ENCODE measurements at regions not wholly inside any gene's neighbourhood (a gene's known extent, or its start where the extent isn't known, plus 50 kb on each side); places are given as distances from the start of the nearest gene placed in this dataset.
A peak's percentile ranks its signal among the peaks of the same experiment; 100 is the strongest.

GRCh38 chr13:105266615-105267014 lies 1268.8 kb downstream of the EFNB2 start:
- FAIRE-seq (no peak), DNase-seq (ENCODE audit: low spot score in 2 of 2) (no peak)

GRCh38 chr13:105262579-105262978 lies 1272.9 kb downstream of the EFNB2 start:
- FAIRE-seq (no peak), DNase-seq (ENCODE audit: low spot score in 2 of 2) (no peak)

GRCh38 chr13:105259426-105259825 lies 1276.0 kb downstream of the EFNB2 start:
- no peak for DNase-seq (ENCODE audit: low spot score in 2 of 2)
- FAIRE-seq: no peak

GRCh38 chr13:105255472-105255871 lies 1280.0 kb downstream of the EFNB2 start:
- DNase-seq (ENCODE audit: low spot score in 2 of 2) (no peak), FAIRE-seq (no peak)

GRCh38 chr13:105251293-105251692 lies 1284.2 kb downstream of the EFNB2 start:
- DNase-seq (ENCODE audit: low spot score in 2 of 2) (no peak), FAIRE-seq (no peak)

GRCh38 chr13:105247830-105248229 lies 1287.6 kb downstream of the EFNB2 start:
- DNase-seq (ENCODE audit: low spot score in 2 of 2): no peak
- FAIRE-seq: no peak

- FAIRE-seq (no peak), DNase-seq (ENCODE audit: low spot score in 2 of 2) (no peak)
Measured at GRCh38 chr13:105240371-105240770, 1295.1 kb downstream of the EFNB2 start.

- DNase-seq (ENCODE audit: low spot score in 2 of 2) (no peak), FAIRE-seq (no peak)
Measured at GRCh38 chr13:105232439-105232838, 1303.0 kb downstream of the EFNB2 start.

GRCh38 chr13:105232006-105232405 lies 1303.5 kb downstream of the EFNB2 start:
- FAIRE-seq (no peak), DNase-seq (ENCODE audit: low spot score in 2 of 2) (no peak)

- DNase-seq (ENCODE audit: low spot score in 2 of 2) (no peak), FAIRE-seq (no peak)
Measured at GRCh38 chr13:105231579-105231978, 1303.9 kb downstream of the EFNB2 start.

- FAIRE-seq (no peak), DNase-seq (ENCODE audit: low spot score in 2 of 2) (no peak)
Measured at GRCh38 chr13:105220881-105221280, 1314.6 kb downstream of the EFNB2 start.

GRCh38 chr13:105220063-105220462 lies 1315.4 kb downstream of the EFNB2 start:
- FAIRE-seq (no peak), DNase-seq (ENCODE audit: low spot score in 2 of 2) (no peak)

GRCh38 chr13:105219651-105220050 lies 1315.8 kb downstream of the EFNB2 start:
- DNase-seq (ENCODE audit: low spot score in 2 of 2) (no peak), FAIRE-seq (no peak)

- DNase-seq (ENCODE audit: low spot score in 2 of 2): no peak
- FAIRE-seq: no peak
Measured at GRCh38 chr13:105213512-105213911, 1322.0 kb downstream of the EFNB2 start.

- FAIRE-seq (peak; percentile 67), DNase-seq (ENCODE audit: low spot score in 2 of 2) (no peak)
Measured at GRCh38 chr13:105207572-105208293, 1327.7 kb downstream of the EFNB2 start.

- FAIRE-seq (peak; percentile 30), DNase-seq (ENCODE audit: low spot score in 2 of 2) (peak; percentile 2 to 4)
Measured at GRCh38 chr13:105202354-105202753, 1333.1 kb downstream of the EFNB2 start.

GRCh38 chr13:105201351-105201750 lies 1334.1 kb downstream of the EFNB2 start:
- no peak for DNase-seq (ENCODE audit: low spot score in 2 of 2)
- FAIRE-seq: no peak

GRCh38 chr13:105200181-105200580 lies 1335.3 kb downstream of the EFNB2 start:
- DNase-seq (ENCODE audit: low spot score in 2 of 2) (no peak), FAIRE-seq (no peak)

GRCh38 chr13:105196052-105196451 lies 1339.4 kb downstream of the EFNB2 start:
- DNase-seq (ENCODE audit: low spot score in 2 of 2) (no peak), FAIRE-seq (no peak)

GRCh38 chr13:105193026-105193425 lies 1342.4 kb downstream of the EFNB2 start:
- DNase-seq (ENCODE audit: low spot score in 2 of 2): no peak

GRCh38 chr13:105184201-105184600 lies 1351.3 kb downstream of the EFNB2 start:
- no peak for DNase-seq (ENCODE audit: low spot score in 2 of 2)
- no peak for FAIRE-seq

More at GRCh38 chr13:105193026-105193425, 1342.4 kb downstream of the EFNB2 start:
- no peak for FAIRE-seq

- DNase-seq (ENCODE audit: low spot score in 2 of 2) (no peak), FAIRE-seq (no peak)
Measured at GRCh38 chr13:105177265-105177900, 1358.1 kb downstream of the EFNB2 start.

Measured in frontal cortex (tissue), 3 donors.